DMS53 treated with DMSO at 0.1 percent for 48 hours (cell line): ENCODE measurements at regions not wholly inside any gene's neighbourhood (a gene's known extent, or its start where the extent isn't known, plus 50 kb on each side); places are given as distances from the start of the nearest gene placed in this dataset.

Experiments
- DNase-seq: peaks from one replicate; lab custom pipeline; 2025; ENCODE audit not compliant: unreplicated experiment; lab: John Stamatoyannopoulos, UW

GRCh38 chr10:4215485-4215884 is 430.5 kb upstream of the KLF6 start:
- no peak for DNase-seq

- no peak for DNase-seq
These were observed 429.9 kb upstream of the KLF6 start for GRCh38 chr10:4214908-4215307.

GRCh38 chr10:4213441-4213840 is 428.4 kb upstream of the KLF6 start:
- DNase-seq = no peak

- DNase-seq = no peak
These were observed 427.2 kb upstream of the KLF6 start for GRCh38 chr10:4212111-4212630.

- DNase-seq = no peak
These were observed 423.5 kb upstream of the KLF6 start for GRCh38 chr10:4208499-4208898.

- DNase-seq = no peak
These were observed 420.1 kb upstream of the KLF6 start for GRCh38 chr10:4205113-4205512.

GRCh38 chr10:4202938-4203337 is 417.9 kb upstream of the KLF6 start:
- DNase-seq = no peak

- DNase-seq = no peak
These were observed 417.1 kb upstream of the KLF6 start for GRCh38 chr10:4201866-4202825.

- DNase-seq = no peak
These were observed 414.2 kb upstream of the KLF6 start for GRCh38 chr10:4199196-4199595.

- DNase-seq = no peak
These were observed 413.2 kb upstream of the KLF6 start for GRCh38 chr10:4198216-4198615.

- DNase-seq = no peak
These were observed 412.7 kb upstream of the KLF6 start for GRCh38 chr10:4197676-4198075.

GRCh38 chr10:4196771-4197390 is 411.9 kb upstream of the KLF6 start:
- no peak for DNase-seq

- DNase-seq = no peak
These were observed 411.2 kb upstream of the KLF6 start for GRCh38 chr10:4196183-4196582.

- DNase-seq = no peak
These were observed 410.2 kb upstream of the KLF6 start for GRCh38 chr10:4195213-4195612.

- no peak for DNase-seq
These were observed 409.2 kb upstream of the KLF6 start for GRCh38 chr10:4194231-4194630.

- DNase-seq = no peak
These were observed 406.9 kb upstream of the KLF6 start for GRCh38 chr10:4191894-4192293.

- DNase-seq = no peak
These were observed 406.3 kb upstream of the KLF6 start for GRCh38 chr10:4191354-4191753.

- no peak for DNase-seq
These were observed 405.9 kb upstream of the KLF6 start for GRCh38 chr10:4190876-4191275.

GRCh38 chr10:4189281-4189680 is 404.3 kb upstream of the KLF6 start:
- no peak for DNase-seq

GRCh38 chr10:4188406-4188805 is 403.4 kb upstream of the KLF6 start:
- DNase-seq = no peak

GRCh38 chr10:4186849-4187540 is 402.0 kb upstream of the KLF6 start:
- DNase-seq = no peak
